ENCODE measurements at regions not wholly inside any gene's neighbourhood (a gene's known extent, or its start where the extent isn't known, plus 50 kb on each side); places are given as distances from the start of the nearest gene placed in this dataset.

DNA sequence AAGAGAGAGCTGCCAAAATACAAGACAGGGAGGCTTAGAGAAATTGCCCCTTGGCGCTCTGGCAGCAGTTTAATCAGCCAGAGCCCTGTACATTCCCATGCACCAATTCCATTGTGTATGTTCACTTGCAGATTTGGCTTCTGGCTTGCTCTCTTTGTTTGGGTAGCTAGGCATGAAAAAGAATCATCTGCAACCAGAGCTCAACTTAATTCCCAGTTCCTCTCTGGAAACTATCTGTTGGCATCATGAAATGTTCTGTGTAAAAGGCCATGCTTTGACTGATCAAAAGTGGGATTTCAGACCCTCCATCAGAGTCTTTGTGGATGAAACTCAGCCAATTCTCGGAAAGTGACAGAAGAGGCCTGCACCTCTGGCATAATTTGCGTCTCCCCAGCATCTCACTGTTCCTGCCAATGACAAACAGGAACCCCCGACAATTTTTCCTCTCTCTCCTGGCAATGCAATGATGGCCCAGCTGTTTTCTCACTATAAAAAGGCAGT is 53.8 kb upstream of the RAD23B start:
- TF ChIP-seq, protein P1, sequence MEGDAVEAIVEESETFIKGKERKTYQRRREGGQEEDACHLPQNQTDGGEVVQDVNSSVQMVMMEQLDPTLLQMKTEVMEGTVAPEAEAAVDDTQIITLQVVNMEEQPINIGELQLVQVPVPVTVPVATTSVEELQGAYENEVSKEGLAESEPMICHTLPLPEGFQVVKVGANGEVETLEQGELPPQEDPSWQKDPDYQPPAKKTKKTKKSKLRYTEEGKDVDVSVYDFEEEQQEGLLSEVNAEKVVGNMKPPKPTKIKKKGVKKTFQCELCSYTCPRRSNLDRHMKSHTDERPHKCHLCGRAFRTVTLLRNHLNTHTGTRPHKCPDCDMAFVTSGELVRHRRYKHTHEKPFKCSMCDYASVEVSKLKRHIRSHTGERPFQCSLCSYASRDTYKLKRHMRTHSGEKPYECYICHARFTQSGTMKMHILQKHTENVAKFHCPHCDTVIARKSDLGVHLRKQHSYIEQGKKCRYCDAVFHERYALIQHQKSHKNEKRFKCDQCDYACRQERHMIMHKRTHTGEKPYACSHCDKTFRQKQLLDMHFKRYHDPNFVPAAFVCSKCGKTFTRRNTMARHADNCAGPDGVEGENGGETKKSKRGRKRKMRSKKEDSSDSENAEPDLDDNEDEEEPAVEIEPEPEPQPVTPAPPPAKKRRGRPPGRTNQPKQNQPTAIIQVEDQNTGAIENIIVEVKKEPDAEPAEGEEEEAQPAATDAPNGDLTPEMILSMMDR (IDR thresholded peaks at IDR 0.05; ENCODE audit: low read length), result no peak
- TF ChIP-seq EZH2 (optimal IDR thresholded peaks at IDR 0.05; ENCODE audit: low read depth, low read length), result no peak

Measured in MM.1S (cell line).